Stimulated activated memory B cell treated with anti-CD40 and anti-IgM and Interleukin-4, amounts not matched to agents 10 μg/mL and 1 μg/mL and 100 μg/mL, for 72 hours (primary cell): ENCODE measurements at regions not wholly inside any gene's neighbourhood (a gene's known extent, or its start where the extent isn't known, plus 50 kb on each side); places are given as distances from the start of the nearest gene placed in this dataset.

ENCODE experiments used
- ATAC-seq: fragments of 150-1000 bp; cut with Tn5 transposase; 2 replicates; pipeline ENCODE4 v1.10.0; 2021
- H3K27ac Mint-ChIP-seq: one replicate; pipeline ENCODE4 v1.8.0; 2022; ENCODE audit warnings: mild to moderate bottlenecking, mixed read lengths
- H3K27me3 Mint-ChIP-seq: one replicate; pipeline ENCODE4 v1.8.0; 2022; ENCODE audit warnings: mixed read lengths
- H3K36me3 Mint-ChIP-seq: one replicate; pipeline ENCODE4 v1.8.0; 2022; ENCODE audit warnings: mixed read lengths
- H3K4me1 Mint-ChIP-seq: one replicate; pipeline ENCODE4 v1.8.0; 2022; ENCODE audit warnings: mixed read lengths
- H3K4me3 Mint-ChIP-seq: one replicate; pipeline ENCODE4 v1.8.0; 2022; ENCODE audit warnings: mild to moderate bottlenecking, moderate library complexity, mixed read lengths
- H3K9me3 Mint-ChIP-seq: one replicate; pipeline ENCODE4 v1.8.0; 2022; ENCODE audit warnings: mixed read lengths

DNA sequence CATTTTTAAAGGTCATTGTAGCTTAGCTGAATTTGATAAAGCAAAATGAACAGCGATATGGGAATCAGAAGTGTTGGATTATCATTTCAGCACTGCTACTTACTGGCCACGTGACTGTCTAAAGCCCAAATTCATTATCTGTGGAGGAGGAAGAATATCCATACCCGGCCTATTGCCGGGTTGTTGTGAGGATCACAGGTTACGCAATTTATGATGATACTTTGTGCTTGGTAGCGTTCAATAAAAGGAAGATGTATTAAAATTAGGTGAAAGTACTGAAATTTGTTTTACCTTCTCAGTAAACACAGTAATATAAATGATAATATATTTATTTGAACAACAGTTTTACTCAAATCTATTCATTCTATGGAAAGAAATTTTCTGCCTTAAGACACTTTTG, 1540.2 kb downstream of the ADGRL3 start:
- no peak for ATAC-seq
- Mint-ChIP-seq H3K27me3 (no peaks in the 10 kb centered on the region), H3K36me3 (no peaks in the 10 kb centered on the region), H3K4me1 (no peaks in the 10 kb centered on the region), H3K9me3 (no peaks in the 10 kb centered on the region), H3K4me3 (no peak overlapping the region), H3K27ac (no peak overlapping the region)

DNA sequence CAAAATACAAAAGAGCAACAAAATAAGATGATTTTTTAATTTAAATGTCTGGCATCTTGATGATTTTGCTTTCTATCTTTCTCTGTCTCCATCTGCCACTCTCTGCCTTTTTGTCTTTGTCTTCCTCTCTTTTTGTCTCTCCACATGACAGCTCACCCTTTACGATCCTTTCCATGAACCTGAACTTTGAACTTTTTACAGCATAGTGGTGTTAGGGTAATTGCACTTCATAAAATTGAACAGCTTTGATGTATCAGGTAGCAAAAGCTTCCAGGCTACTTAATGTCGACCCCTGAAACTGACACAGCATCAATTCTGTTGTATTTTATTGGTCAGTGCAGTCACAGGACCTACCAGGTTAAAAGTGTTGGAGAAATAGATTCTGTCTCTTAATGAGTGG, 1517.0 kb downstream of the ADGRL3 start:
- H3K27me3 Mint-ChIP-seq = no peaks in the 10 kb centered on the region
- no peak overlapping the region for H3K27ac Mint-ChIP-seq
- H3K4me1 Mint-ChIP-seq = no peaks in the 10 kb centered on the region
- peaks cover 5% of the 10 kb centered on the region for H3K9me3 Mint-ChIP-seq
- H3K36me3 Mint-ChIP-seq = no peaks in the 10 kb centered on the region
- ATAC-seq = no peak
- no peak overlapping the region for H3K4me3 Mint-ChIP-seq

DNA sequence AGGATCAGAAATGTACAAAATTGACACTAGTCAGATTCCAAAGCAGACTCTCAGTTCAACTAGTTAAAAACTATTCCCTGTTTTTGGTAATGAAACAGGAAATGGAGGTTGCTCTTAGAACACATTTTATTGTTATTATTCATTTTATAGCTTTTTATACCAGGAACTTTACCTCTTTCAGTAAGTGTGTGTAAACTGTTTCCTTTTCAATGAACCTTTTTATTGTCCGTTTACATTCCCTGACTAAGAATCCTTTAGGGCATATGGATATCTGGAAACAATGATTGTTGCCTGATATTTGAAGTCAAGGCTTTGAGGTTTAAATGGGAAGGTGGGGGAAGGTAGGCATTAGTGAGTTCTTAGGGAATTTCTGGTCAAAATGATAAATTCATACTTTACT, 1511.4 kb downstream of the ADGRL3 start:
- no peaks in the 10 kb centered on the region for H3K36me3 Mint-ChIP-seq
- no peak overlapping the region for H3K4me3 Mint-ChIP-seq
- no peaks in the 10 kb centered on the region for H3K27me3 Mint-ChIP-seq
- no peak overlapping the region for H3K27ac Mint-ChIP-seq
- no peaks in the 10 kb centered on the region for H3K4me1 Mint-ChIP-seq
- peaks cover 5% of the 10 kb centered on the region for H3K9me3 Mint-ChIP-seq
- ATAC-seq = no peak

DNA sequence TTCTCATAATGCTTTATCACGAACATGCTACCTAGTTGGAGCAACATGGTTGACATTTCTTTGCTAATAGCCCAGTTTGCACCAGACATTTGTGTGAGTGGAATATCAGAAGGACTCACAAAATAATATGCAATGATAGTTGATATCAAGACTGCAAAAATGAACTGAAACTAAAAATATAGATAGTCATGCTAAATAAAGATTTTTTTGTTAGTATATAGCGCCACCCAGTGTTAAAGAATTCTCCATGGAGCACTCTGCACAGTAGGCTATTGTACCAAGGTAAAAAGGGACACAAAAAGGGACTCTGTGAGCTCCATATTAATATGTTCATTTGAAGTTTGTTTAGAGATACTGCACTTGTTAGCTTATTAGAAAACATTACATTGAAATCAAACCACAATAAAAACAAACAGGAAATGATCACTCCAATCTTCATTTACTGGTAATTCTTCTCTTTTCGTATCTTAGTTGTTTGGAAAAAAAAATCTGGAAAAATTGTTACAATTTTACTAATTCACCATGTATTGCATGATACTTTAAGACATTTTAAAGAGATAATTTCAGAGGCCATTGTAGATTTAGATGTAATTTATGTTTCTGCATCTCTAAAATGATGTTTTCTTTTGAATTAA, 1509.6 kb downstream of the ADGRL3 start:
- H3K27ac Mint-ChIP-seq = no peak overlapping the region
- no peak for ATAC-seq
- no peaks in the 10 kb centered on the region for H3K27me3 Mint-ChIP-seq
- no peaks in the 10 kb centered on the region for H3K36me3 Mint-ChIP-seq
- no peak overlapping the region for H3K4me3 Mint-ChIP-seq
- no peaks in the 10 kb centered on the region for H3K9me3 Mint-ChIP-seq
- no peaks in the 10 kb centered on the region for H3K4me1 Mint-ChIP-seq

DNA sequence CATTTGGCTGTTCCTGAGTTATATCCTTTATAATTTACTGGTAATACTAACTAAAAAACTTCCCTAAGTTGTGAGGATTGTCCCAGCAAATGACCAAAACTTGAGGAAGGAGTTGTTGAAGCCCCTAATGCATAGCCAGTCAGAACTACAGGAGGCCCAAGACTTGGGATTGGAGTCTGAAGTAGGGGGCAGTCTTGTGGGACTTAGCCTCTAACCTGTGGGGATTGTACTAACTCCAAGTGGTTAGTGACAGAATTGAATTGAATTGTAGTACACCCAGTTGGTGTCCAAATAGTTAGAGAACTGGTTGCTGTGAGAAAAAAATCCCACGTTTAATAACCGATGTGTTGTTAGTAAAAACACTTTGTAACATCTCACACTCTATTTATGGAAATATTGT, 1506.3 kb downstream of the ADGRL3 start:
- no peaks in the 10 kb centered on the region for H3K4me1 Mint-ChIP-seq
- H3K9me3 Mint-ChIP-seq = no peaks in the 10 kb centered on the region
- H3K4me3 Mint-ChIP-seq = no peak overlapping the region
- no peaks in the 10 kb centered on the region for H3K27me3 Mint-ChIP-seq
- H3K27ac Mint-ChIP-seq = no peak overlapping the region
- H3K36me3 Mint-ChIP-seq = no peaks in the 10 kb centered on the region
- ATAC-seq = no peak

DNA sequence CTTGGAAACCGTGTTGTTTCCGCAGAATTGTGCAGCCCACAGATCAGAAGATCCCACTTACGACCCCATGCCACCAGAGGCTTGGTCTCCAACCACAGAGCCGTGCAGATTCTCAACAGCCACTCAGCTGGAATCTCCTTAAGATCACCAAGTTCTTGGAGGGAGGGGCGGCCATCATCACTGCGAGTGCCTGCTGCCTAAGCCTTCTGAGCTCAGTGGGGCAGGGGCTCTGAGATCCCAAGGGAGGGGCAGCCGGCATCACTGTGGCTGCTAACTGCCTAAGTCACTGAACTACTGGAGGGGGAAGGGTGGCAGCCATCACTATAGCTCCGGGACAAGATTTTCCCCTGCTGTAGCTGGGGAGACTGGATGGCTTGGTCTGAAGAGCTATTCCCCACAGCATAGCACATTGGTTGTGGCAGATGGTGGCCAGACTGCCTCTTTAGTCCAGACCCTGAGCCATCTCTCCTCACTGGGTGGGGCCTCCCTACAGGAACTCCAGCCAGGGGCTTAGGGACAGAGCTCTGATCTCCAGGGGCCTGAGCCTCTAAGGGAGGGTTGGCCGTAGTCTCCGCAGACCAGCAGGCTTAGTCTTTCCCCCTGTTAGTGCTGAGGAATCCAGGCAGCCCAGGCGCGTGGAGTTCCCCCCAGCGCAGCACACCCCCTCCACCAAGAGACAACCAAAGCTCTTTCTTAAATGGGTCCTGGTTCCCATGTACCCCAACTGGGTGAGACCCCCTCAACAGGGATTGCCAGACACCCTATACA, 1483.9 kb downstream of the ADGRL3 start:
- Mint-ChIP-seq H3K27ac (no peak overlapping the region), H3K27me3 (no peaks in the 10 kb centered on the region), H3K4me1 (no peaks in the 10 kb centered on the region), H3K36me3 (no peaks in the 10 kb centered on the region), H3K9me3 (peaks cover 5% of the 10 kb centered on the region), H3K4me3 (no peak overlapping the region)
- ATAC-seq = no peak

DNA sequence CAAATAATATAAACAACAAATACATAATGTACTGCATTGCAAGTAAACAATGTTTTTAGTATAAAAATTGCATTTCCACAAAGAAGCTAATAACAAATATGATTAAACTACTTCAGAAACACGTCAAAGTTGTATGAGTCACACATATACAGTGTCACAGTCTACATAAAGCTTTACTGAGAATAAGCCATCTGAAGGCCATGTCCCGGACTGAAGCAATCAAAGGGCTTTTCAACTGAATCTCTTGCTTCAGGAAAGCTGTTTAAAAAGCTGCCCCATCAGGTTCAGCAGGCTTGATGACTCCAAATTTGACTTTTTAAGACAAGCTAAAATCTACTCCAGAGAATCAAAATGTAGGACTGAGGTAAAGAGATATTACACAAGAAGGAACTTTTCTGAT, 1476.8 kb downstream of the ADGRL3 start:
- no peak overlapping the region for H3K27ac Mint-ChIP-seq
- peaks cover 6% of the 10 kb centered on the region for H3K9me3 Mint-ChIP-seq
- no peak overlapping the region for H3K4me3 Mint-ChIP-seq
- no peaks in the 10 kb centered on the region for H3K4me1 Mint-ChIP-seq
- no peaks in the 10 kb centered on the region for H3K36me3 Mint-ChIP-seq
- ATAC-seq = no peak
- no peaks in the 10 kb centered on the region for H3K27me3 Mint-ChIP-seq

DNA sequence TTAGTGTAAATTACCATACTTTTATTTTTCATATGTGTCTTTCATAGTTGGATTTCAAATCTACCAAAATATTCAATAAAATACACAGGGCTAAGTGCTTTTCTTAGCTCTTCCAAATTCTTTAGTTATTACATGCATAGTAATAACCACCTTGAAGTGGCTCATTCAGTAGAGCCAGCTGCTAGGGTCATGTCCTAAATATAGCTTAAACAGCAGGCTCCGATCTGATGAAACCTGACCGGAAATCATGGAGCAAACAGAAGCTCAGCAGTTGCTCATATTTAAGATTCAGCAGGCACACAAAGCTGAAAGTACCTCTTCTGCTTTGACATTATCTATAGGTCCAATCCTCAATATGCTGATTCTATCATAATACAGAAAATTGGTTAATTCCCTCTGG, 1470.4 kb downstream of the ADGRL3 start:
- no peak for ATAC-seq
- Mint-ChIP-seq H3K4me3 (no peak overlapping the region), H3K27ac (no peak overlapping the region), H3K9me3 (peaks cover 3% of the 10 kb centered on the region), H3K36me3 (no peaks in the 10 kb centered on the region), H3K4me1 (no peaks in the 10 kb centered on the region), H3K27me3 (no peaks in the 10 kb centered on the region)

DNA sequence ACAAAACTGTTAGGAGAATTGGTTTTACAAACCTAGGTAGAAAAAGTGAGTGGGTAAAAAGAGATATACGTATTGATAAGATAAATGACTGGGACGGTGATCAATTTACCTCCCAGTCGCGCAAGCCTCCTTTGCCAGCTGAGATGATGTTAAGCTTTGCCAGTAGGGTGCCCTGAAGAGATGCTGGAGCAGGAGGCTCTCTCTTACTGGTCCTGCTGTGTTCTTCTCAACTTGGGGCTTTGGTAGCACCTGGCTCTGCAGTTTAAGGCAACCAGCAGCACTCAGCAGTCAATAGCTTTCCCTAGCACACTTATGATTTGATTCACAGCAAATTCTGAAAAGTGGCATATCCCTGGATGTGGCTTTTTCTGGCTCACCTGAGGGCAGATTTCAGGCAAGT, 1461.7 kb downstream of the ADGRL3 start:
- Mint-ChIP-seq H3K4me1 (no peaks in the 10 kb centered on the region), H3K27me3 (no peaks in the 10 kb centered on the region), H3K4me3 (no peak overlapping the region), H3K27ac (no peak overlapping the region), H3K36me3 (no peaks in the 10 kb centered on the region), H3K9me3 (peaks cover 3% of the 10 kb centered on the region)
- ATAC-seq = no peak

DNA sequence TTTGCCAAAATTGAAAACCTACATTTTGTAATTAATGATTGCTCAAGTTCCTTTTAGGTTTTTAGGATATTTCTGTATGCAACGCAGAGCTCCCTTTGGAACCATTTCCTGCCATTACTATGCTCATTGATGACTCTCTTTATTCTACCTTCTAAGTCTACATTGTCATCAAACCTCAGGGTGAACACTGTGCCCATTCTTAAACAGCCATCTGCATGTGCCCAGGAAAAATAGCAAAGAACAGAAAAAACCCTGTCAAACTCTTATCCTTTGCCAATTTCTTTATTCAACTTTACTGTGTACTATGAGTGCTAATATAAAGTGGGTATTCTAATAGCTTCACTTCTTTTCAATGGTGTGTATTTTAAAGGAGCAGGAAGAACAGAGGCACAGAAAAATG, 1455.9 kb downstream of the ADGRL3 start:
- no peak overlapping the region for H3K4me3 Mint-ChIP-seq
- H3K4me1 Mint-ChIP-seq = no peaks in the 10 kb centered on the region
- H3K27me3 Mint-ChIP-seq = no peaks in the 10 kb centered on the region
- H3K36me3 Mint-ChIP-seq = no peaks in the 10 kb centered on the region
- no peak for ATAC-seq
- no peak overlapping the region for H3K27ac Mint-ChIP-seq
- H3K9me3 Mint-ChIP-seq = peaks cover 3% of the 10 kb centered on the region

DNA sequence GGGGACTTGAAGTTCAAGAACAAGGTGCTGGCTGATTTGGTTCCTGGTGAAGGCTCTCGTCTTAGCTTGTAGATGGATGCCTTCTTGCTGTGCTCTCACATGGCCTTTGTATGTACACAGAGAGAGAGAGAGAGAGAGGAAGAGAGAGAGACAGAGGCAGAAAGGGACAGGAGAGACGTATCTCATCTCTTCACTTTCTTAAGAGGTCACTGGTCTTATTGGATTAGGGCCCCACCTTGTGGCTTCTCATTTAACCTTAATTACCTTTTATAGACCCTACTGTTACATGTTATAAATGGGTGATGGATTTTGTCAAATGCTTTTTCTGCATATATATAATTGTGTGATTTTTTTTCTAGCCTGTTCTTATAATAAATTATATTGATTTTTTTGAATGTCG, 1444.2 kb downstream of the ADGRL3 start:
- Mint-ChIP-seq H3K36me3 (no peaks in the 10 kb centered on the region), H3K9me3 (peaks cover 2% of the 10 kb centered on the region), H3K27me3 (no peaks in the 10 kb centered on the region), H3K4me3 (no peak overlapping the region), H3K4me1 (no peaks in the 10 kb centered on the region), H3K27ac (no peak overlapping the region)
- no peak for ATAC-seq

DNA sequence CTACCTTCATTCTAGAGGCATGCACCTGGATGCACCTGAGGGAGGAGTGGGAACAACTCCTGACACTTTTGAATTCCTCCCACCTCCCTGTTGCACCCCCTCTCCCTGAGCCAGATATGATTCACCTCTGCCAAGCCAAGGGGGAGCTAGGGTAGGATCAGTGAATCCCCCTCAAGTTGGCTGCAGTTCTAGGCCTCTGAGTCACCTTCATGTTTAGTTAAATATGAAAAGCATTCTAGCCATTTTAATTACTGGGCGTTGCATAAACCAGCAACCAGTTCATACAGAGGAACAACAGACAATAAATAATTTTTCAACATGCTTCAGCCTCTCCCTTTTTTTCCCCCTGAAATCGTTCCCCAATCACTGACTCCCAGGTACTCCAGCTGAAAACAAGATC, 1440.2 kb downstream of the ADGRL3 start:
- ATAC-seq = no peak
- no peaks in the 10 kb centered on the region for H3K36me3 Mint-ChIP-seq
- H3K27ac Mint-ChIP-seq = no peak overlapping the region
- H3K4me1 Mint-ChIP-seq = no peaks in the 10 kb centered on the region
- H3K4me3 Mint-ChIP-seq = no peak overlapping the region
- H3K27me3 Mint-ChIP-seq = no peaks in the 10 kb centered on the region
- peaks cover 2% of the 10 kb centered on the region for H3K9me3 Mint-ChIP-seq

DNA sequence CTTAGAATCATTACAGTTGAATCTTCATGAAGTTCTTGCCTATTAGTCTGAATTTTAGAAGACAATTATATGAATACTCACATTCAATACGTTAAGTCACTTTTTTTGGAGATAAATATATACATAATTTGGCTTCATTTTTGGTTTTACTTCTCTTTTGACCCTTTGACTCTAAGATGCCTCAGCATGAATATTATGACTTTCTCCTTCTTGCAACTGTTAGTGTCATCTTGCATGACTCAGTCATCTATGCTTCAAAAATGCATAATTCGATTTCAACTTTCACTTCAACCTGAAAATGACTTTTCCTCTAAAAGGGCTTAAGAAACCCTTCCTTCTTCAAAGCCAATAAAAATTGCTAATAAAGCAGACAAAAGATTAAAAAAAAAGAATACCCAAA, 1427.5 kb downstream of the ADGRL3 start:
- H3K27me3 Mint-ChIP-seq = no peaks in the 10 kb centered on the region
- no peak overlapping the region for H3K4me3 Mint-ChIP-seq
- H3K27ac Mint-ChIP-seq = no peak overlapping the region
- H3K36me3 Mint-ChIP-seq = no peaks in the 10 kb centered on the region
- peaks cover 6% of the 10 kb centered on the region for H3K9me3 Mint-ChIP-seq
- ATAC-seq = no peak
- H3K4me1 Mint-ChIP-seq = no peaks in the 10 kb centered on the region

DNA sequence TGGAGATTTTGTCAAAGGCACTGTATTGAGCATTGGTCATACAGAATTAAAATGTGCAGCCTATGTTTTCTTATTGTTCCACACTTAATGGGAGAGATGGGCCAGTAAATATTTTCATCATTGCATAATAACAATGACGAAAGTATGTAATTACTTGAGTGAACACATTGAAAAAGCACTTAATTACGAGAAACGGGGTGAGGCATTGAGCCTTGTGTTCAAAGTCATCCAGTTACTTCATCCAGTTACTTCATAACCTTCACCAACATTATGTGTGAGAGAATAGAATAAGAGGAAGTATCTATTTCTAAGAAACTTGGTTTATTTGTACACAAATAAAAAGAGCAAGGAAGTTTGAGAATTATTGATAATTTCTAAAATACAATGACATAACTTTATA, 1427.0 kb downstream of the ADGRL3 start:
- Mint-ChIP-seq H3K4me3 (no peak overlapping the region), H3K36me3 (no peaks in the 10 kb centered on the region), H3K27ac (no peak overlapping the region), H3K27me3 (no peaks in the 10 kb centered on the region), H3K9me3 (peaks cover 6% of the 10 kb centered on the region), H3K4me1 (no peaks in the 10 kb centered on the region)
- no peak for ATAC-seq

DNA sequence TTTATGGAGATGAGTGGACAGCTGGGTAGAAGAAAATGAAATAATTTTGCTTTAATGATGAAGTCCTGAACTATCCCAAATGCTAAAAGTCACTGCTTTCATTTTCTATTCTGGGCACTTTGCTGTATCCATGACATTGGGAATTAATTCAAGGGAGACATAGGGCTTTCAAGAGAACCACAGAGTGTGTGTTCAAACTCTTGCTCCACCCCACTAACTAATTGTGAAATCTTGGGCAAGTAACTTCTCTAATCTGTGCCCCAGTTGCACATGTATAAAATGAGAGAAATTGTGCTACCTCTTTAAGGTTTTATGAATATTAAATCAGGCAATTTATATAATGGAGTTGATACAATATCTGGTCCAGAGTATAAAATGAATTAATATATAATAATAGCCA, 1422.0 kb downstream of the ADGRL3 start:
- Mint-ChIP-seq H3K27me3 (no peaks in the 10 kb centered on the region), H3K36me3 (no peaks in the 10 kb centered on the region), H3K9me3 (peaks cover 6% of the 10 kb centered on the region), H3K27ac (no peak overlapping the region), H3K4me3 (no peak overlapping the region), H3K4me1 (no peaks in the 10 kb centered on the region)
- no peak for ATAC-seq

DNA sequence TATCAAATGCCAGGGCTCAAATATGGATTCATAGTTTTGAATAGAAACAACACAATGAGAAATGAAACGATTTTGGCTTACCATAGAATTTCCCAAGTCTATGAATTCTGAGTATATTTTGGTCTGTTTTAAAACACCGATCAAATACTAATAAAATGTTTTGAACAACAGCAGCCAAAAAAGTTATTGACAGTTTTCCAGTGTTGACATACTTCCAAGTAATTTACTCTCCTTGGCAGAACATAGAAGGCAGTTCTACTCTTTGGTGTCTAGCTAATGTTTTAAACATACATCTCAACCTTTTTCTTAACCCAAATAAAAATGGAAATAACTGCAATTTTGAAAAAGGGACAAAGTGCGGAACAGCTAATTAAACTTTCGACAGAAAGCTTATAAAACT, 1419.8 kb downstream of the ADGRL3 start:
- no peaks in the 10 kb centered on the region for H3K36me3 Mint-ChIP-seq
- no peak for ATAC-seq
- no peaks in the 10 kb centered on the region for H3K4me1 Mint-ChIP-seq
- no peaks in the 10 kb centered on the region for H3K27me3 Mint-ChIP-seq
- no peak overlapping the region for H3K27ac Mint-ChIP-seq
- no peak overlapping the region for H3K4me3 Mint-ChIP-seq
- peaks cover 5% of the 10 kb centered on the region for H3K9me3 Mint-ChIP-seq
